B cell (primary cell): ENCODE measurements at regions not wholly inside any gene's neighbourhood (a gene's known extent, or its start where the extent isn't known, plus 50 kb on each side); places are given as distances from the start of the nearest gene placed in this dataset.

Source experiments
- ATAC-seq: fragments of 200-7000 bp; cut with Tn5 transposase; one replicate; pipeline ENCODE4 v1.10.0; 2021; ENCODE audit warnings: low read depth, mild to moderate bottlenecking, moderate number of reproducible peaks, moderate library complexity
- CTCF ChIA-PET: fragments of 350-600 bp; sonication (Branson Sonifier 250); formaldehyde crosslinking; loops from one replicate; lab custom pipeline; 2021; ENCODE audit warnings: antibody characterized with exemption, inconsistent platforms; lab: Charles Lee
- POLR2A ChIA-PET: fragments of 350-600 bp; sonication (Branson Sonifier 250); formaldehyde crosslinking; loops from one replicate; lab custom pipeline; 2021; ENCODE audit warnings: antibody characterized with exemption; lab: Charles Lee
- DNase-seq: peaks from one replicate; pipeline ENCODE4 v3.0.0; 2013
- H2AFZ ChIP-seq: 2 replicates; pipeline ENCODE4 v1.6.1; 2012; ENCODE audit warnings: mild to moderate bottlenecking, low read depth, low read length; ENCODE audit not compliant: insufficient read depth, poor library complexity, severe bottlenecking
- H3K27ac ChIP-seq, 2 donors: 1 replicate in 1 of 2; 2 replicates in 1 of 2; pipeline ENCODE4 v1.5.1; 2012 to 2013; ENCODE audit warnings: low read length in 2 of 2, mild to moderate bottlenecking in 2 of 2, moderate library complexity in 1 of 2
- H3K27me3 ChIP-seq, 4 experiments: fragments of 200-600 bp in 1 of 4; sonication (generic) in 1 of 4; replicated peaks in 1 of 4; 1 replicate in 2 of 4; 2 replicates in 2 of 4; pipeline versions ENCODE4 v1.6.1 to v1.7.0; 2013 to 2016; ENCODE audit warnings: low read length in 3 of 4, mild to moderate bottlenecking in 2 of 4, mixed read lengths in 1 of 4, moderate library complexity in 1 of 4; ENCODE audit not compliant: insufficient read depth in 4 of 4, control insufficient read depth in 3 of 4; ENCODE audit errors: control extremely low read depth in 1 of 4
- H3K36me3 ChIP-seq, 2 experiments: replicated peaks in 1 of 2; 1 replicate in 1 of 2; 2 replicates in 1 of 2; pipeline versions ENCODE4 v1.6.1 to v1.7.1; 2013; ENCODE audit warnings: low read length in 1 of 2; ENCODE audit not compliant: insufficient read depth in 2 of 2, control insufficient read depth in 1 of 2; ENCODE audit errors: control extremely low read depth in 1 of 2, extremely low read depth in 1 of 2
- H3K4me1 ChIP-seq, 2 donors: fragments of 200-600 bp in 1 of 2; sonication (generic) in 1 of 2; 1 replicate in 1 of 2; 2 replicates in 1 of 2; pipeline versions ENCODE4 v1.5.1 to v1.6.1; 2013 to 2017; ENCODE audit warnings: low read length in 2 of 2; ENCODE audit not compliant: control insufficient read depth in 2 of 2, insufficient read depth in 2 of 2
- H3K4me2 ChIP-seq: replicated peaks from 2 replicates; pipeline ENCODE3; 2012; ENCODE audit warnings: mild to moderate bottlenecking, low read depth, low read length; ENCODE audit not compliant: poor library complexity, severe bottlenecking
- H3K4me3 ChIP-seq, 5 experiments: fragments of 200-600 bp in 1 of 5; sonication (generic) in 1 of 5; 1 replicate in 3 of 5; 2 replicates in 2 of 5; pipeline versions ENCODE4 v1.5.1 to v1.7.0; 2011 to 2016; ENCODE audit warnings: low read length in 4 of 5, mild to moderate bottlenecking in 4 of 5, low read depth in 2 of 5, control low read depth in 1 of 5, moderate library complexity in 1 of 5; ENCODE audit not compliant: insufficient read depth in 1 of 5; ENCODE audit errors: control extremely low read depth in 1 of 5, extremely low read depth in 1 of 5
- H3K79me2 ChIP-seq: fragments of 200-600 bp; sonication (generic); one replicate; pipeline ENCODE4 v1.6.0; 2016; ENCODE audit warnings: low read length; ENCODE audit not compliant: control insufficient read depth, insufficient read depth
- H3K9ac ChIP-seq: fragments of 200-600 bp; sonication (generic); 2 replicates; pipeline ENCODE4 v1.6.1; 2017; ENCODE audit warnings: mild to moderate bottlenecking, low read length, moderate library complexity
- H3K9me3 ChIP-seq, 3 donors: one replicate each; pipeline versions ENCODE4 v1.6.1 to v1.7.1; 2013; ENCODE audit warnings: low read length in 2 of 3; ENCODE audit not compliant: control insufficient read depth in 2 of 3, insufficient read depth in 1 of 3; ENCODE audit errors: control extremely low read depth in 1 of 3
- H4K20me1 ChIP-seq: 2 replicates; pipeline ENCODE4 v1.6.0; 2012; ENCODE audit warnings: mild to moderate bottlenecking, low read length; ENCODE audit not compliant: insufficient read depth, control insufficient read depth, poor library complexity, severe bottlenecking
- H3K27ac Mint-ChIP-seq: one replicate; pipeline ENCODE4 v1.8.0; 2021; ENCODE audit warnings: mixed read lengths
- H3K27me3 Mint-ChIP-seq: one replicate; pipeline ENCODE4 v1.8.0; 2021; ENCODE audit warnings: mixed read lengths
- H3K4me1 Mint-ChIP-seq: one replicate; pipeline ENCODE4 v1.8.0; 2021; ENCODE audit warnings: mixed read lengths
- H3K4me3 Mint-ChIP-seq: one replicate; pipeline ENCODE4 v1.8.0; 2021; ENCODE audit warnings: mixed read lengths
- H3K9me3 Mint-ChIP-seq: one replicate; pipeline ENCODE4 v1.8.0; 2022; ENCODE audit warnings: mixed read lengths; ENCODE audit not compliant: insufficient read depth
- EZH2 ChIP-seq: IDR thresholded peaks from 2 replicates; pipeline ENCODE4 v1.6.1; 2012; ENCODE audit warnings: borderline replicate concordance, low read depth, mild to moderate bottlenecking, moderate library complexity, low read length; ENCODE audit not compliant: insufficient read depth, poor library complexity, severe bottlenecking
- WGBS: methylation state at CpG from one replicate; pipeline ENCODE4 v1.1.5; 2013; ENCODE audit warnings: missing lambda C conversion rate; ENCODE audit not compliant: insufficient coverage; 5-methylcytosine and 5-hydroxymethylcytosine counted together
- intact Hi-C: fragments of 100-400 bp; cut with micrococcal nuclease; formaldehyde crosslinking; loops from one replicate; pipeline ENCODE4 v1.10.0; 2022
- TF ChIP-seq, protein P1 (sequence below): fragments of 200-600 bp; IDR thresholded peaks from one replicate; pipeline ENCODE4 v1.8.0; 2022; ENCODE audit warnings: antibody characterized with exemption, mild to moderate bottlenecking

GRCh38 chr13:79777504-79777903 is 296.5 kb downstream of the NDFIP2 start:
- H3K27me3 Mint-ChIP-seq, result peaks cover 5% of the 10 kb centered on the region
- H3K9me3 Mint-ChIP-seq, result no peaks in the 10 kb centered on the region
- Histone ChIP-seq H2AFZ (no peak overlapping the region), H3K4me1 (no peaks in the 10 kb centered on the region), H3K4me3 (no peak overlapping the region), H3K9me3 (no peaks in the 10 kb centered on the region), H3K27ac (no peak overlapping the region), H4K20me1 (no peaks in the 10 kb centered on the region), H3K36me3 (no peaks in the 10 kb centered on the region), H3K27me3 (no peaks in the 10 kb centered on the region), H3K4me2 (no peak overlapping the region), H3K9ac (no peak overlapping the region), H3K79me2 (no peaks in the 10 kb centered on the region)
- no CpG with 5 or more reads among the region's 2 CpGs for WGBS
- ChIA-PET POLR2A (no interaction called here), CTCF (no interaction called here)
- H3K4me1 Mint-ChIP-seq, result no peaks in the 10 kb centered on the region
- H3K27ac Mint-ChIP-seq, result no peak overlapping the region
- intact Hi-C loops, result no loop called here
- no peak overlapping the region for H3K4me3 Mint-ChIP-seq
- ATAC-seq (no peak), DNase-seq (no peak)
- TF ChIP-seq EZH2, result no peak
- TF ChIP-seq, protein P1, sequence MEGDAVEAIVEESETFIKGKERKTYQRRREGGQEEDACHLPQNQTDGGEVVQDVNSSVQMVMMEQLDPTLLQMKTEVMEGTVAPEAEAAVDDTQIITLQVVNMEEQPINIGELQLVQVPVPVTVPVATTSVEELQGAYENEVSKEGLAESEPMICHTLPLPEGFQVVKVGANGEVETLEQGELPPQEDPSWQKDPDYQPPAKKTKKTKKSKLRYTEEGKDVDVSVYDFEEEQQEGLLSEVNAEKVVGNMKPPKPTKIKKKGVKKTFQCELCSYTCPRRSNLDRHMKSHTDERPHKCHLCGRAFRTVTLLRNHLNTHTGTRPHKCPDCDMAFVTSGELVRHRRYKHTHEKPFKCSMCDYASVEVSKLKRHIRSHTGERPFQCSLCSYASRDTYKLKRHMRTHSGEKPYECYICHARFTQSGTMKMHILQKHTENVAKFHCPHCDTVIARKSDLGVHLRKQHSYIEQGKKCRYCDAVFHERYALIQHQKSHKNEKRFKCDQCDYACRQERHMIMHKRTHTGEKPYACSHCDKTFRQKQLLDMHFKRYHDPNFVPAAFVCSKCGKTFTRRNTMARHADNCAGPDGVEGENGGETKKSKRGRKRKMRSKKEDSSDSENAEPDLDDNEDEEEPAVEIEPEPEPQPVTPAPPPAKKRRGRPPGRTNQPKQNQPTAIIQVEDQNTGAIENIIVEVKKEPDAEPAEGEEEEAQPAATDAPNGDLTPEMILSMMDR, result no peak

DNA sequence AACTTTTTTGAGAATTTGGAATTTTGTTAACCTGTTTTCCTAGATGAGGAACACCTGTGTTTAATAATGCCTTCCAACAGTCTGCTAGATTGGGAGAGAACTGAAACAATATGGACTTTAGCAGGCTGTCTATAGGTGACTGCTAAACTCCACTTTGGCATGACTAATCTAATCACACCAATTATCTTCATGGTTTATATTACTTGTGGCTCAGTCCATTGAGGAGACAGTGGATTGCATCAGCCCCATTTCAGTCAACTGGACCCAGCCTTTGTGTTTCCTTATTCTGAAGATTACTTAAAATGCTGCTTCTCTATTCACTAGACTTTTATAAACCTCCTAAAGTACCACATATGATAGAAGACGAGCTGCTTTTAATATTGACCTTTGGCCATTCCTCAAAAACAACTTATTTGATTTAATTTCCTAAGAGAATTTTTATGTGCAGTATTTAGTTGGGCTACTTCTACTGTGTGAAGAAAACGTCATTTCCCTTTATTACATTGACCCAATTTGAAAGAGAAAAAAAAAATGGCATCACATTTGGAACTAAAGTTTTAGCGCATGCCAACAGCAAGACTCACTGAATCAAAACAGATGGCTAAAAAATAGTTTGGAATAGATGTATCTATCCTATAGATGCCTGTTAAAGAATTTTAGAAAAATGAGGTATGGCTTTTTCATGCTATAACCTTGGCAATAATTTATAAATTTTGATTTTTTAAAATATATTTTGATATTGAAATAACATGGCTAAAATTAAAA is 295.8 kb downstream of the NDFIP2 start:
- H3K9ac ChIP-seq, result no peak overlapping the region
- no peak overlapping the region for H3K4me2 ChIP-seq
- POLR2A ChIA-PET, result no interaction called here
- CTCF ChIA-PET, result interaction anchor here (2.1 kb wide), 1 partner anchor 1241 kb away, joined by 9 read pairs; no protein-coding TSS in a partner anchor
- TF ChIP-seq, protein P1, result no peak
- TF ChIP-seq EZH2, result no peak
- H3K36me3 ChIP-seq, result no peaks in the 10 kb centered on the region
- Mint-ChIP-seq H3K4me3 (no peak overlapping the region), H3K9me3 (no peaks in the 10 kb centered on the region), H3K4me1 (no peaks in the 10 kb centered on the region), H3K27ac (no peak overlapping the region), H3K27me3 (peaks cover 5% of the 10 kb centered on the region)
- no CpG with 5 or more reads among the region's 3 CpGs for WGBS
- peaks cover 0 to 4% (median 0%) of the 10 kb centered on the region in 3 donors for H3K9me3 ChIP-seq
- intact Hi-C loops, result loop anchor here (1.0 kb wide), 1 partner anchor 588 kb away; no protein-coding TSS in a partner anchor
- no peaks in the 10 kb centered on the region for H3K4me1 ChIP-seq
- DNase-seq (no peak), ATAC-seq (no peak)
- no peak overlapping the region for H3K27ac ChIP-seq
- no peak overlapping the region for H3K4me3 ChIP-seq
- H3K27me3 ChIP-seq, result no peaks in the 10 kb centered on the region
- H4K20me1 ChIP-seq, result no peaks in the 10 kb centered on the region
- no peak overlapping the region for H2AFZ ChIP-seq
- no peaks in the 10 kb centered on the region for H3K79me2 ChIP-seq
